Neural progenitor cell (in vitro differentiated cells): ENCODE measurements at regions not wholly inside any gene's neighbourhood (a gene's known extent, or its start where the extent isn't known, plus 50 kb on each side); places are given as distances from the start of the nearest gene placed in this dataset.
A peak's percentile ranks its signal among the peaks of the same experiment; 100 is the strongest.

Experiments
- DNase-seq: peaks from one replicate; pipeline ENCODE4 v3.0.0-alpha.2; 2016; ENCODE audit warnings: low spot score
- H2AFZ ChIP-seq: fragments of 200-600 bp; sonication (generic); replicated peaks from 2 replicates; pipeline ENCODE4 v1.6.1; 2016; ENCODE audit warnings: antibody characterized with exemption
- H3F3A ChIP-seq: fragments of 200-600 bp; sonication (generic); 2 replicates; pipeline ENCODE4 v1.6.1; 2016; ENCODE audit warnings: antibody characterized with exemption, low read depth
- H3K27ac ChIP-seq: fragments of 200-600 bp; sonication (generic); 2 replicates; pipeline ENCODE4 v1.5.1; 2016; ENCODE audit warnings: mild to moderate bottlenecking
- H3K27me3 ChIP-seq: fragments of 200-600 bp; sonication (generic); 2 replicates; pipeline ENCODE4 v1.6.1; 2016; ENCODE audit warnings: mild to moderate bottlenecking, moderate library complexity
- H3K36me3 ChIP-seq: fragments of 200-600 bp; sonication (generic); 2 replicates; pipeline ENCODE4 v1.5.1; 2016
- H3K4me1 ChIP-seq: fragments of 200-600 bp; sonication (generic); 2 replicates; pipeline ENCODE4 v1.6.1; 2016; ENCODE audit warnings: mixed run types
- H3K4me2 ChIP-seq: fragments of 200-600 bp; sonication (generic); 2 replicates; pipeline ENCODE4 v1.6.1; 2016
- H3K4me3 ChIP-seq: fragments of 200-600 bp; sonication (generic); 2 replicates; pipeline ENCODE4 v1.5.1; 2016
- H3K79me2 ChIP-seq: fragments of 200-600 bp; sonication (generic); 2 replicates; pipeline ENCODE4 v1.6.1; 2016; ENCODE audit warnings: low read depth
- H3K9ac ChIP-seq: fragments of 200-600 bp; sonication (generic); 2 replicates; pipeline ENCODE4 v1.6.1; 2016
- H3K9me3 ChIP-seq: fragments of 200-600 bp; sonication (generic); 2 replicates; pipeline ENCODE4 v1.5.1; 2016; ENCODE audit warnings: low read depth
- H4K20me1 ChIP-seq: fragments of 200-600 bp; sonication (generic); 2 replicates; pipeline ENCODE4 v1.6.1; 2016; ENCODE audit warnings: low read depth
- H3K27ac Mint-ChIP-seq: 3 replicates; pipeline ENCODE4 v1.8.0; 2021; ENCODE audit warnings: mixed read lengths
- H3K27me3 Mint-ChIP-seq: 2 replicates; pipeline ENCODE4 v1.8.0; 2022; ENCODE audit warnings: low read depth, mild to moderate bottlenecking, inconsistent platforms, moderate library complexity, mixed read lengths; ENCODE audit not compliant: insufficient read depth
- H3K36me3 Mint-ChIP-seq: 3 replicates; pipeline ENCODE4 v1.8.0; 2021; ENCODE audit warnings: mixed read lengths
- H3K4me1 Mint-ChIP-seq: 3 replicates; pipeline ENCODE4 v1.8.0; 2021; ENCODE audit warnings: mixed read lengths
- H3K4me3 Mint-ChIP-seq: 3 replicates; pipeline ENCODE4 v1.8.0; 2021; ENCODE audit warnings: mild to moderate bottlenecking, moderate library complexity, mixed read lengths
- H3K9me3 Mint-ChIP-seq: 3 replicates; pipeline ENCODE4 v1.8.0; 2020; ENCODE audit warnings: mixed read lengths
- EZH2 ChIP-seq: fragments of 200-600 bp; sonication (generic); IDR thresholded peaks from 2 replicates; pipeline ENCODE4 v1.6.1; 2017; ENCODE audit warnings: antibody characterized with exemption, mild to moderate bottlenecking, moderate library complexity
- EZH2phosphoT487 ChIP-seq: fragments of 200-600 bp; sonication (generic); IDR thresholded peaks from 2 replicates; pipeline ENCODE4 v1.6.1; 2017; ENCODE audit warnings: antibody characterized with exemption
- TF ChIP-seq, protein P1 (sequence below): fragments of 200-600 bp; sonication (generic); IDR thresholded peaks from 2 replicates; pipeline ENCODE4 v1.5.1; 2017; ENCODE audit warnings: antibody characterized with exemption, mild to moderate bottlenecking

DNA sequence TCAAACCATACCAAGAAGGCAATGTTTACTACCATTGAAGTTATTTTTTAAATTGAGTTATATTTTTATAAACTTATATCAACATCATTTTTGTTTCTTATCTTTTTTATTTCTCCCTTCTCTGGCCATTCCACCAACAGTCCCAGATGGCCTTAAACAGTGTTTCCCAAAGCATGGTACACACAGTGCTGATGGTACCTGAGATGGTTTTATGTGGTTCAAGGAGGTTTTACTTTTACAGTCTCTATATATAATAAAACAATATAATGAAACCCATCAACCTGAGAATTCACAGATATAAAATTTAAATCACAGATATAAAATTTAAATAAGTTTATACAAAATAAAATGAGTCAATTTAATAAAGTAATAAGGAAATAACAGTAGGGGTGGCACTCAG is 65.1 kb upstream of the MSTN start:
- Histone ChIP-seq H4K20me1 (no peaks in the 10 kb centered on the region), H3F3A (no peaks in the 10 kb centered on the region), H3K9ac (no peak overlapping the region), H3K27ac (no peak overlapping the region), H3K4me2 (no peak overlapping the region), H3K36me3 (no peaks in the 10 kb centered on the region), H3K27me3 (no peaks in the 10 kb centered on the region), H3K4me3 (no peak overlapping the region), H2AFZ (no peak overlapping the region), H3K79me2 (no peaks in the 10 kb centered on the region), H3K9me3 (no peaks in the 10 kb centered on the region), H3K4me1 (no peaks in the 10 kb centered on the region)
- no peaks in the 10 kb centered on the region for H3K4me1 Mint-ChIP-seq
- TF ChIP-seq EZH2phosphoT487 (no peak), EZH2 (no peak)
- TF ChIP-seq, protein P1, sequence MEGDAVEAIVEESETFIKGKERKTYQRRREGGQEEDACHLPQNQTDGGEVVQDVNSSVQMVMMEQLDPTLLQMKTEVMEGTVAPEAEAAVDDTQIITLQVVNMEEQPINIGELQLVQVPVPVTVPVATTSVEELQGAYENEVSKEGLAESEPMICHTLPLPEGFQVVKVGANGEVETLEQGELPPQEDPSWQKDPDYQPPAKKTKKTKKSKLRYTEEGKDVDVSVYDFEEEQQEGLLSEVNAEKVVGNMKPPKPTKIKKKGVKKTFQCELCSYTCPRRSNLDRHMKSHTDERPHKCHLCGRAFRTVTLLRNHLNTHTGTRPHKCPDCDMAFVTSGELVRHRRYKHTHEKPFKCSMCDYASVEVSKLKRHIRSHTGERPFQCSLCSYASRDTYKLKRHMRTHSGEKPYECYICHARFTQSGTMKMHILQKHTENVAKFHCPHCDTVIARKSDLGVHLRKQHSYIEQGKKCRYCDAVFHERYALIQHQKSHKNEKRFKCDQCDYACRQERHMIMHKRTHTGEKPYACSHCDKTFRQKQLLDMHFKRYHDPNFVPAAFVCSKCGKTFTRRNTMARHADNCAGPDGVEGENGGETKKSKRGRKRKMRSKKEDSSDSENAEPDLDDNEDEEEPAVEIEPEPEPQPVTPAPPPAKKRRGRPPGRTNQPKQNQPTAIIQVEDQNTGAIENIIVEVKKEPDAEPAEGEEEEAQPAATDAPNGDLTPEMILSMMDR, result no peak
- no peak for DNase-seq
- H3K27me3 Mint-ChIP-seq, result no peaks in the 10 kb centered on the region
- peaks cover 3% of the 10 kb centered on the region for H3K9me3 Mint-ChIP-seq
- H3K4me3 Mint-ChIP-seq, result no peak overlapping the region
- H3K27ac Mint-ChIP-seq, result no peak overlapping the region
- no peaks in the 10 kb centered on the region for H3K36me3 Mint-ChIP-seq

GRCh38 chr2:190126798-190127197 is 64.3 kb upstream of the MSTN start:
- H3K27me3 Mint-ChIP-seq, result no peaks in the 10 kb centered on the region

DNA sequence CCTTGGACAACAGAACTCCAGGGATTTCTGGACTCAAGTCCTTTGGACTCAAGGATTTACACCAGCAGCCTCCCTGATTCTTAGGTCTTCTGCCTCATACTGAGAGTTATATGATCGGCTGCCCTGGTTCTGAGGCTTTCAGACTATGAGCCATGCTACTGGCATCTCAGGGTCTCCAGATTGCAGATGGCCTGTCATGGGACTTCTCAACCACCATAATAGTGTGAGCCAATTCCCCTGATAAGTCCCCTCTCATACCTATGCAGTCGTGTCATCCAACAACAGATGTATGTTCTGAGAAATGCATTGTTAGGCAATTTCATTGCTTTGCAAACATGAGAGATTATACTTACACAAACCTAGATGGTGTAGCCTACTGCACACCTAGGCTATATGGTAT is 61.4 kb upstream of the MSTN start:
- Mint-ChIP-seq H3K36me3 (no peaks in the 10 kb centered on the region), H3K4me3 (no peak overlapping the region), H3K4me1 (peaks cover 3% of the 10 kb centered on the region), H3K9me3 (no peaks in the 10 kb centered on the region), H3K27me3 (no peaks in the 10 kb centered on the region), H3K27ac (no peak overlapping the region)
- H3F3A ChIP-seq, result peaks cover 3% of the 10 kb centered on the region
- no peaks in the 10 kb centered on the region for H3K36me3 ChIP-seq
- TF ChIP-seq EZH2phosphoT487, result no peak
- TF ChIP-seq, protein P1, result no peak
- TF ChIP-seq EZH2, result no peak
- no peak overlapping the region for H3K4me3 ChIP-seq
- H3K4me1 ChIP-seq, result no peaks in the 10 kb centered on the region
- no peaks in the 10 kb centered on the region for H3K27me3 ChIP-seq
- H3K79me2 ChIP-seq, result no peaks in the 10 kb centered on the region
- no peak overlapping the region for H3K9ac ChIP-seq
- peak overlapping the region; percentile 16 for H2AFZ ChIP-seq
- no peak overlapping the region for H3K27ac ChIP-seq
- no peak overlapping the region for H3K4me2 ChIP-seq
- no peaks in the 10 kb centered on the region for H4K20me1 ChIP-seq
- DNase-seq, result no peak
- no peaks in the 10 kb centered on the region for H3K9me3 ChIP-seq

More at GRCh38 chr2:190126798-190127197, 64.3 kb upstream of the MSTN start:
- H3K4me2 ChIP-seq, result no peak overlapping the region
- no peaks in the 10 kb centered on the region for H3K9me3 Mint-ChIP-seq
- H3K4me3 Mint-ChIP-seq, result no peak overlapping the region
- no peaks in the 10 kb centered on the region for H3K36me3 Mint-ChIP-seq
- no peaks in the 10 kb centered on the region for H3K79me2 ChIP-seq
- no peaks in the 10 kb centered on the region for H4K20me1 ChIP-seq
- H3K4me3 ChIP-seq, result no peak overlapping the region
- no peaks in the 10 kb centered on the region for H3K9me3 ChIP-seq
- no peak overlapping the region for H3K9ac ChIP-seq
- no peaks in the 10 kb centered on the region for H3K27me3 ChIP-seq
- H2AFZ ChIP-seq, result peak overlapping the region; percentile 26
- no peaks in the 10 kb centered on the region for H3F3A ChIP-seq
- no peaks in the 10 kb centered on the region for H3K36me3 ChIP-seq
- H3K4me1 ChIP-seq, result no peaks in the 10 kb centered on the region
- peaks cover 3% of the 10 kb centered on the region for H3K4me1 Mint-ChIP-seq
- no peak overlapping the region for H3K27ac ChIP-seq
- H3K27ac Mint-ChIP-seq, result no peak overlapping the region
- DNase-seq, result no peak
- TF ChIP-seq EZH2phosphoT487 (no peak), EZH2 (no peak)
- TF ChIP-seq, protein P1, result no peak

- H3K27ac Mint-ChIP-seq, result no peak overlapping the region
- H3K9me3 ChIP-seq, result no peaks in the 10 kb centered on the region
- TF ChIP-seq, protein P1, result peak; percentile 64
- TF ChIP-seq EZH2 (no peak), EZH2phosphoT487 (no peak)
- no peaks in the 10 kb centered on the region for H3K79me2 ChIP-seq
- no peaks in the 10 kb centered on the region for H3K4me1 ChIP-seq
- no peaks in the 10 kb centered on the region for H4K20me1 ChIP-seq
- H3K4me2 ChIP-seq, result no peak overlapping the region
- peaks cover 3% of the 10 kb centered on the region for H3K4me1 Mint-ChIP-seq
- DNase-seq, result peak; percentile 51
- no peaks in the 10 kb centered on the region for H3K36me3 Mint-ChIP-seq
- no peaks in the 10 kb centered on the region for H3K27me3 ChIP-seq
- H3K9ac ChIP-seq, result no peak overlapping the region
- H2AFZ ChIP-seq, result peak overlapping the region; percentile 22
- H3K9me3 Mint-ChIP-seq, result no peaks in the 10 kb centered on the region
- H3K27me3 Mint-ChIP-seq, result no peaks in the 10 kb centered on the region
- no peaks in the 10 kb centered on the region for H3K36me3 ChIP-seq
- no peak overlapping the region for H3K4me3 Mint-ChIP-seq
- peaks cover 3% of the 10 kb centered on the region for H3F3A ChIP-seq
- H3K4me3 ChIP-seq, result no peak overlapping the region
- H3K27ac ChIP-seq, result no peak overlapping the region
Observed at GRCh38 chr2:190121971-190122370, 59.4 kb upstream of the MSTN start.
